Type B pancreatic cell (in vitro differentiated cells): ENCODE measurements at regions not wholly inside any gene's neighbourhood (a gene's known extent, or its start where the extent isn't known, plus 50 kb on each side); places are given as distances from the start of the nearest gene placed in this dataset.
A peak's percentile ranks its signal among the peaks of the same experiment; 100 is the strongest.
"Not testable (repeated sequence)": the region's sequence is repeated elsewhere in the genome, so short reads cannot be mapped to it uniquely, and the experiment has no call there.

Source experiments
- DNase-seq: peaks from one replicate; pipeline ENCODE4 v3.0.0; 2021; ENCODE audit warnings: mixed read lengths; ENCODE audit not compliant: unreplicated experiment; ENCODE audit errors: extremely low spot score
- H3K27ac Mint-ChIP-seq: 2 replicates; pipeline ENCODE4 v1.8.0; 2021; ENCODE audit warnings: mild to moderate bottlenecking, mixed read lengths
- H3K27me3 Mint-ChIP-seq: 2 replicates; pipeline ENCODE4 v1.8.0; 2021; ENCODE audit warnings: mixed read lengths
- H3K36me3 Mint-ChIP-seq: 2 replicates; pipeline ENCODE4 v1.8.0; 2021; ENCODE audit warnings: mixed read lengths
- H3K4me1 Mint-ChIP-seq: one replicate; pipeline ENCODE4 v1.8.0; 2021; ENCODE audit warnings: mixed read lengths; ENCODE audit not compliant: unreplicated experiment
- H3K4me3 Mint-ChIP-seq: 2 replicates; pipeline ENCODE4 v1.8.0; 2021; ENCODE audit warnings: mild to moderate bottlenecking, mixed read lengths
- H3K9me3 Mint-ChIP-seq: 2 replicates; pipeline ENCODE4 v1.8.0; 2021; ENCODE audit warnings: mixed read lengths
- TF ChIP-seq, protein P1 (sequence below): fragments of 200-600 bp; sonication (generic); conservative IDR thresholded peaks from 2 replicates; pipeline ENCODE4 v1.5.0; 2021; ENCODE audit warnings: antibody characterized with exemption, mild to moderate bottlenecking

DNA sequence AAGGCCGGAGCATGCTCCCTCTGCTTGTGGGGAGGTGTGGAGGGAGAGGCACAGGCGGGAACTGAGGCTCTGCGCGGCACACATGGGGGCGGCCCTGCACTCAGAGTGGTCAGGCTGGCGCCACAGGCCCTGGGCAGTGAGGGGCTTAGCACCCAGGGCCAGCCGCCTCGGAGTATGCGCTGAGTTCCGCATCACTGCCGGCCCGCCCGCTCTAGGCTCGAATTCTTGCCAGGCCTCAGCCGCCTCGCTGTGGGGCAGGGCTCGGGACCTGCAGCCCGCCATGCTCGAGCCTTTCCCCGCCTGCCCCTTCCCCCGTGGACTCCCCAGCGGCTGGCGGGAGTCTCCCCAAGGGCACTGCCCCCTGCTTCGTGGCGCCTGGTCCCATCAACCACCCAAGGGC lies 905.9 kb downstream of the SPATA31A6 start:
- not testable (repeated sequence) for H3K27ac Mint-ChIP-seq, DNase-seq, H3K4me3 Mint-ChIP-seq, H3K4me1 Mint-ChIP-seq, H3K27me3 Mint-ChIP-seq, H3K9me3 Mint-ChIP-seq, H3K36me3 Mint-ChIP-seq

DNA sequence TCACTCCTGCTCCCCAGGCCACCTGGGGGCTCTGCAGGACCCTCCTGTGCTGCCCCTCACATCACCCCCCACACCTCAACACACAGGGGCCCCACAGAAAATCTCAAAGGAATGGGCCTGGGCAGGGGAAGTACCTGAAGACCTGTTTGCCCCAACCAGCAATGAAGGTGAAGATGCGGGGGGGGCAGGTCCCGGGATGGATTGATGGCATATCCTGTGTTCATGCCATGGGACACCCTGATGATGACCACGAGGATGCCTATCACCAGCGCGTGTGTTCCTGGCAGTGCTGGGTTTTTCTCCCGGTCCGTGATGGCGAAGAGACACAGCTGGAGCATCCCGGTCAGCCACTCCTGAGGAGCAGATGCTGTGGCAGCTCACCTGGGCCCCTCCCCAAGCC lies 926.9 kb downstream of the SPATA31A6 start:
- DNase-seq, H3K36me3 Mint-ChIP-seq, H3K9me3 Mint-ChIP-seq, H3K4me3 Mint-ChIP-seq, H3K27me3 Mint-ChIP-seq, H3K4me1 Mint-ChIP-seq, H3K27ac Mint-ChIP-seq: not testable (repeated sequence)

- H3K4me1 Mint-ChIP-seq, H3K27me3 Mint-ChIP-seq, DNase-seq, H3K4me3 Mint-ChIP-seq, H3K9me3 Mint-ChIP-seq, H3K36me3 Mint-ChIP-seq, H3K27ac Mint-ChIP-seq: not testable (repeated sequence)
These were observed 929.4 kb downstream of the SPATA31A6 start for GRCh38 chr9:43112846-43113245.

GRCh38 chr9:43115813-43116229 lies 932.4 kb downstream of the SPATA31A6 start:
- H3K4me3 Mint-ChIP-seq, DNase-seq, H3K27ac Mint-ChIP-seq, H3K9me3 Mint-ChIP-seq, H3K27me3 Mint-ChIP-seq, H3K36me3 Mint-ChIP-seq, H3K4me1 Mint-ChIP-seq: not testable (repeated sequence)

- not testable (repeated sequence) for H3K4me1 Mint-ChIP-seq, DNase-seq, H3K4me3 Mint-ChIP-seq, H3K27ac Mint-ChIP-seq, H3K9me3 Mint-ChIP-seq, H3K27me3 Mint-ChIP-seq, H3K36me3 Mint-ChIP-seq
These were observed 934.8 kb downstream of the SPATA31A6 start for GRCh38 chr9:43118088-43118865.

DNA sequence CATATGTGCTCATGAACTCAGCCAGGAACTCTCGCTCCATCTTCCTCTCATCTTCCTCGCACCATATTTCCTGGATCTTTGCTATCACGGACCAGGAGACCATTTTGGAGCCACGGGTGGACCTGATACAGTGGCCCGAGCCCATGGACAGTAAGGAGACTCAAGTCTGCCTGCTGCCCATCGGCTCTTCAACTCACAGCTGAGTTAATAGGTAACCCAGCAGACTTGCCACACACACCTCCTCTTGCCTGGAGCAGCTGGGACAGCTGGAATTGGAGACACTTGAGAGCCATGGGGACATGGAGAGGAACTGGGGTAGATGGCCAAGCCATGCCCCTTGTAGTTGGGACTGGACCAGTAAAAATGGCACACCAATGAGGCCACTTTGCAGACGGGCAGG lies 936.1 kb downstream of the SPATA31A6 start:
- H3K4me1 Mint-ChIP-seq, H3K36me3 Mint-ChIP-seq, DNase-seq, H3K27me3 Mint-ChIP-seq, H3K9me3 Mint-ChIP-seq, H3K4me3 Mint-ChIP-seq, H3K27ac Mint-ChIP-seq: not testable (repeated sequence)

- H3K36me3 Mint-ChIP-seq, H3K9me3 Mint-ChIP-seq: not testable (repeated sequence)
These were observed 936.5 kb downstream of the SPATA31A6 start for GRCh38 chr9:43119978-43120377.

GRCh38 chr9:43125894-43126293 lies 942.4 kb downstream of the SPATA31A6 start:
- not testable (repeated sequence) for H3K4me1 Mint-ChIP-seq, H3K27me3 Mint-ChIP-seq, H3K4me3 Mint-ChIP-seq, H3K27ac Mint-ChIP-seq, H3K36me3 Mint-ChIP-seq, H3K9me3 Mint-ChIP-seq, DNase-seq

More at GRCh38 chr9:43119978-43120377, 936.5 kb downstream of the SPATA31A6 start:
- not testable (repeated sequence) for H3K27me3 Mint-ChIP-seq, H3K4me3 Mint-ChIP-seq, H3K4me1 Mint-ChIP-seq, H3K27ac Mint-ChIP-seq, DNase-seq

- H3K9me3 Mint-ChIP-seq, H3K36me3 Mint-ChIP-seq, H3K27ac Mint-ChIP-seq, H3K27me3 Mint-ChIP-seq, H3K4me1 Mint-ChIP-seq, H3K4me3 Mint-ChIP-seq, DNase-seq: not testable (repeated sequence)
These were observed 943.7 kb downstream of the SPATA31A6 start for GRCh38 chr9:43127026-43127775.

DNA sequence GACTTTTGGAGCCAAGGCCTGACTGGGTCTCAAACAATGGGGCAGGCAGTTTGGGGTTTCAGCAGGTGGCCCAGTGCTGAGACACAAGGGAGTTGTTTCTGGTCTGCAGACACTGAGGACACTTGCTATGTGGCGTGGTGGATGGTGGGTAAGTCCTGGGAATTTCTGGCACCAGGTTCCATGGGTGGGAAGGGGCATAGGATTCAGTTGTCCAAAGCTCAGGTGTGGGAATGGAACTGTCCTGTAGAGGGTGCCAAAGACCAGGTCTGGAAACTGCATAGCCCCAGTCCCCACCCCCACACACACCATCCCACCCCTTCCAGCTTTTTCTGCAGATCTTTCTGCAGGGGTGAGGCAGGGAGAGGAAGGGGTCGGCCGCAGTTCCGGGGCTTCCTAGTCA lies 944.5 kb downstream of the SPATA31A6 start:
- H3K9me3 Mint-ChIP-seq, H3K27ac Mint-ChIP-seq, H3K4me3 Mint-ChIP-seq, H3K36me3 Mint-ChIP-seq, DNase-seq, H3K4me1 Mint-ChIP-seq, H3K27me3 Mint-ChIP-seq: not testable (repeated sequence)
- TF ChIP-seq, protein P1, sequence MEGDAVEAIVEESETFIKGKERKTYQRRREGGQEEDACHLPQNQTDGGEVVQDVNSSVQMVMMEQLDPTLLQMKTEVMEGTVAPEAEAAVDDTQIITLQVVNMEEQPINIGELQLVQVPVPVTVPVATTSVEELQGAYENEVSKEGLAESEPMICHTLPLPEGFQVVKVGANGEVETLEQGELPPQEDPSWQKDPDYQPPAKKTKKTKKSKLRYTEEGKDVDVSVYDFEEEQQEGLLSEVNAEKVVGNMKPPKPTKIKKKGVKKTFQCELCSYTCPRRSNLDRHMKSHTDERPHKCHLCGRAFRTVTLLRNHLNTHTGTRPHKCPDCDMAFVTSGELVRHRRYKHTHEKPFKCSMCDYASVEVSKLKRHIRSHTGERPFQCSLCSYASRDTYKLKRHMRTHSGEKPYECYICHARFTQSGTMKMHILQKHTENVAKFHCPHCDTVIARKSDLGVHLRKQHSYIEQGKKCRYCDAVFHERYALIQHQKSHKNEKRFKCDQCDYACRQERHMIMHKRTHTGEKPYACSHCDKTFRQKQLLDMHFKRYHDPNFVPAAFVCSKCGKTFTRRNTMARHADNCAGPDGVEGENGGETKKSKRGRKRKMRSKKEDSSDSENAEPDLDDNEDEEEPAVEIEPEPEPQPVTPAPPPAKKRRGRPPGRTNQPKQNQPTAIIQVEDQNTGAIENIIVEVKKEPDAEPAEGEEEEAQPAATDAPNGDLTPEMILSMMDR = peak; percentile 49

DNA sequence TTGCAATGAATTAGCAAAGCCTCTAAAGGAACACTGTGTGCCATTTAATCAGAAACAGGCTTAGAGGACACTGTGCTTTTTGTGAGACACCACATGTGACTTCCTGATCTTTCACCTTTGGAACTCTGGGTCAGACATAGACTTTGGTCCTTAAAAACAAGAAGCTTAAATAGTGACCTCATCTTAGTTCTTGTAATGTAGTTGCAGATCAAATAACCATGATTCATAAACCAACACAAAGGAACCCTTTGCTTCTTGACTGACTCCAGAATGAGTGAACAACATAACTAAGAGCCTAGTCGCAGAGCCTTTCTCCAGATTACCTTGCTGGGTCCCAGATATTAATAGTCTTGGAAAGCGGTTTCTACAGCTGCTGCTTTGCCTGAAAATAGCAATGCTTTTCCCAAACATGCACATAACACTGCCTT lies 947.3 kb downstream of the SPATA31A6 start:
- DNase-seq, H3K4me3 Mint-ChIP-seq, H3K27ac Mint-ChIP-seq, H3K9me3 Mint-ChIP-seq, H3K4me1 Mint-ChIP-seq, H3K27me3 Mint-ChIP-seq, H3K36me3 Mint-ChIP-seq: not testable (repeated sequence)

DNA sequence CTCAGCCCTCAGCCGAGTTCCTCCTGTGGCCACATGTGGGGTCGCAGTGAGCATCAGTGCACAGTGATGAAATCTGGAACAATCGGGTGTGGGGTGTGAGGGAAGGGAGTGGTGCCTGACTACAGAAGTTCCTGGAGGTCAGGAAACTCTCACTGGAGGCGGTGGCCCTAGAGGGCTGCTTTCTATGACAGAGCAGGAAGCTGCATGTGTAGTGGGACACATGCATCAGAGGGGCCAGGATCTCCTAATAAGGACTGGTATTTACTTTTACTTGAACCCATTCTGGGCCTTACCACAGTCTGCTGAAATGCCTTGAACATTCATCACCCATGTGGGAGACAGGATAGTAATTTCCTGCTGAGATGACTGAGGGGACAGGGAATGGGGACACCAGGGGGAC lies 952.0 kb downstream of the SPATA31A6 start:
- H3K36me3 Mint-ChIP-seq, H3K4me3 Mint-ChIP-seq, H3K9me3 Mint-ChIP-seq, H3K27me3 Mint-ChIP-seq, H3K27ac Mint-ChIP-seq, DNase-seq, H3K4me1 Mint-ChIP-seq: not testable (repeated sequence)

DNA sequence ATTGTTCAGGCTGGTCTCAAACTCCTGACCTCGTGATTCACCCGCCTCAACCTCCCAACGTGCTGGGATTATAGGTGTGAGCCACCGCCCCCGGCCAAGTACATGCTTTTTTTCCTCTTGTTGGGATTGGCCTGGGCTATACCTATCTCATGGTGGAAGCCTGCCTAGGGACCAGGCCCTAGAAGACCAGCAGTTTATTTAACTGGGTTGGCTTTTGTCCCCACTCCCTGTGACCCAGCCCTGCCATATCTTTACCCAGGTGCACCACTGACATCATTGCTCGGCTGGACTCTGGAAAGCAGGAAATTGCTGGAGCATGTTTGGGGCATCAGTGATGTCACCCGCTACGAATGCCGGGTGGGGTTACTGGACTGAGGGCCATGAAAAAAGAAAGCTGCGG lies 955.5 kb downstream of the SPATA31A6 start:
- H3K9me3 Mint-ChIP-seq, H3K27me3 Mint-ChIP-seq, H3K27ac Mint-ChIP-seq, DNase-seq, H3K4me3 Mint-ChIP-seq, H3K4me1 Mint-ChIP-seq, H3K36me3 Mint-ChIP-seq: not testable (repeated sequence)
